ENCODE measurements at regions not wholly inside any gene's neighbourhood (a gene's known extent, or its start where the extent isn't known, plus 50 kb on each side); places are given as distances from the start of the nearest gene placed in this dataset.

GRCh38 chr4:23219779-23220408 lies 527.2 kb downstream of the GBA3 start:
- Mint-ChIP-seq H3K27me3 (peaks cover 2% of the 10 kb centered on the region), H3K36me3 (ENCODE audit: low read depth) (no peaks in the 10 kb centered on the region), H3K27ac (no peak overlapping the region), H3K4me1 (no peaks in the 10 kb centered on the region), H3K4me3 (no peak overlapping the region), H3K9me3 (no peaks in the 10 kb centered on the region)
- no peak for DNase-seq
- ChIA-PET CTCF (no interaction called here), POLR2A (no interaction called here)

GRCh38 chr4:23213198-23213597 lies 520.5 kb downstream of the GBA3 start:
- H3K27ac Mint-ChIP-seq = no peak overlapping the region
- POLR2A ChIA-PET = no interaction called here
- CTCF ChIA-PET = no interaction called here
- DNase-seq = no peak
- H3K27me3 Mint-ChIP-seq = no peaks in the 10 kb centered on the region
- H3K4me1 Mint-ChIP-seq = no peaks in the 10 kb centered on the region
- no peak overlapping the region for H3K4me3 Mint-ChIP-seq
- H3K9me3 Mint-ChIP-seq = no peaks in the 10 kb centered on the region
- H3K36me3 Mint-ChIP-seq (ENCODE audit: low read depth) = no peaks in the 10 kb centered on the region

- H3K4me3 Mint-ChIP-seq = no peak overlapping the region
- H3K9me3 Mint-ChIP-seq = no peaks in the 10 kb centered on the region
- no peaks in the 10 kb centered on the region for H3K36me3 Mint-ChIP-seq (ENCODE audit: low read depth)
- POLR2A ChIA-PET = no interaction called here
- CTCF ChIA-PET = no interaction called here
- no peak for DNase-seq
- no peak overlapping the region for H3K27ac Mint-ChIP-seq
- no peaks in the 10 kb centered on the region for H3K4me1 Mint-ChIP-seq
- no peaks in the 10 kb centered on the region for H3K27me3 Mint-ChIP-seq
Observed at GRCh38 chr4:23212558-23212957, 519.8 kb downstream of the GBA3 start.

GRCh38 chr4:23207059-23207458 lies 514.3 kb downstream of the GBA3 start:
- H3K4me3 Mint-ChIP-seq = no peak overlapping the region
- H3K27ac Mint-ChIP-seq = no peak overlapping the region
- no peaks in the 10 kb centered on the region for H3K4me1 Mint-ChIP-seq
- no peaks in the 10 kb centered on the region for H3K36me3 Mint-ChIP-seq (ENCODE audit: low read depth)
- DNase-seq = no peak
- no peaks in the 10 kb centered on the region for H3K27me3 Mint-ChIP-seq
- H3K9me3 Mint-ChIP-seq = peaks cover 8% of the 10 kb centered on the region
- ChIA-PET CTCF (no interaction called here), POLR2A (interaction anchor here (0.6 kb wide), 1 partner anchor 378 kb away, joined by 3 read pairs; no protein-coding TSS in a partner anchor)

- H3K27me3 Mint-ChIP-seq = no peaks in the 10 kb centered on the region
- no peak overlapping the region for H3K27ac Mint-ChIP-seq
- no peaks in the 10 kb centered on the region for H3K36me3 Mint-ChIP-seq (ENCODE audit: low read depth)
- CTCF ChIA-PET = no interaction called here
- H3K4me3 Mint-ChIP-seq = no peak overlapping the region
- POLR2A ChIA-PET = no interaction called here
- no peak for DNase-seq
- H3K4me1 Mint-ChIP-seq = no peaks in the 10 kb centered on the region
- H3K9me3 Mint-ChIP-seq = peaks cover 8% of the 10 kb centered on the region
Observed at GRCh38 chr4:23202712-23203247, 510.0 kb downstream of the GBA3 start.

- Mint-ChIP-seq H3K4me3 (no peak overlapping the region), H3K27ac (no peak overlapping the region), H3K27me3 (no peaks in the 10 kb centered on the region), H3K4me1 (no peaks in the 10 kb centered on the region), H3K36me3 (ENCODE audit: low read depth) (no peaks in the 10 kb centered on the region), H3K9me3 (no peaks in the 10 kb centered on the region)
- DNase-seq = no peak
- POLR2A ChIA-PET = no interaction called here
- CTCF ChIA-PET = no interaction called here
Observed at GRCh38 chr4:23194751-23195150, 502.0 kb downstream of the GBA3 start.

- CTCF ChIA-PET = no interaction called here
- H3K4me1 Mint-ChIP-seq = no peaks in the 10 kb centered on the region
- H3K27ac Mint-ChIP-seq = no peak overlapping the region
- peaks cover 10% of the 10 kb centered on the region for H3K9me3 Mint-ChIP-seq
- POLR2A ChIA-PET = no interaction called here
- H3K36me3 Mint-ChIP-seq (ENCODE audit: low read depth) = no peaks in the 10 kb centered on the region
- H3K4me3 Mint-ChIP-seq = no peak overlapping the region
- H3K27me3 Mint-ChIP-seq = no peaks in the 10 kb centered on the region
- DNase-seq = no peak
Observed at GRCh38 chr4:23174179-23174578, 481.4 kb downstream of the GBA3 start.

GRCh38 chr4:23171976-23172375 lies 479.2 kb downstream of the GBA3 start:
- H3K4me1 Mint-ChIP-seq = no peaks in the 10 kb centered on the region
- H3K36me3 Mint-ChIP-seq (ENCODE audit: low read depth) = no peaks in the 10 kb centered on the region
- H3K27me3 Mint-ChIP-seq = no peaks in the 10 kb centered on the region
- H3K27ac Mint-ChIP-seq = no peak overlapping the region
- ChIA-PET POLR2A (no interaction called here), CTCF (no interaction called here)
- no peak overlapping the region for H3K4me3 Mint-ChIP-seq
- DNase-seq = no peak
- peaks cover 2% of the 10 kb centered on the region for H3K9me3 Mint-ChIP-seq

- POLR2A ChIA-PET = no interaction called here
Observed at GRCh38 chr4:23169608-23170311, 477.0 kb downstream of the GBA3 start.

GRCh38 chr4:23166919-23167318 lies 474.2 kb downstream of the GBA3 start:
- H3K4me3 Mint-ChIP-seq = no peak overlapping the region
- no peaks in the 10 kb centered on the region for H3K36me3 Mint-ChIP-seq (ENCODE audit: low read depth)
- DNase-seq = no peak
- no peaks in the 10 kb centered on the region for H3K4me1 Mint-ChIP-seq
- H3K27ac Mint-ChIP-seq = no peak overlapping the region
- ChIA-PET CTCF (no interaction called here), POLR2A (no interaction called here)
- no peaks in the 10 kb centered on the region for H3K27me3 Mint-ChIP-seq
- no peaks in the 10 kb centered on the region for H3K9me3 Mint-ChIP-seq

More at GRCh38 chr4:23169608-23170311, 477.0 kb downstream of the GBA3 start:
- Mint-ChIP-seq H3K4me3 (no peak overlapping the region), H3K27me3 (no peaks in the 10 kb centered on the region), H3K4me1 (no peaks in the 10 kb centered on the region), H3K27ac (no peak overlapping the region), H3K9me3 (no peaks in the 10 kb centered on the region), H3K36me3 (ENCODE audit: low read depth) (no peaks in the 10 kb centered on the region)
- CTCF ChIA-PET = no interaction called here
- no peak for DNase-seq

GRCh38 chr4:23166407-23166806 lies 473.7 kb downstream of the GBA3 start:
- Mint-ChIP-seq H3K9me3 (no peaks in the 10 kb centered on the region), H3K4me1 (no peaks in the 10 kb centered on the region), H3K36me3 (ENCODE audit: low read depth) (no peaks in the 10 kb centered on the region), H3K27me3 (no peaks in the 10 kb centered on the region), H3K4me3 (no peak overlapping the region), H3K27ac (no peak overlapping the region)
- CTCF ChIA-PET = no interaction called here
- DNase-seq = no peak
- POLR2A ChIA-PET = no interaction called here

- no peak overlapping the region for H3K27ac Mint-ChIP-seq
- DNase-seq = no peak
- ChIA-PET POLR2A (no interaction called here), CTCF (no interaction called here)
- H3K4me1 Mint-ChIP-seq = no peaks in the 10 kb centered on the region
- no peak overlapping the region for H3K4me3 Mint-ChIP-seq
- H3K27me3 Mint-ChIP-seq = no peaks in the 10 kb centered on the region
- no peaks in the 10 kb centered on the region for H3K36me3 Mint-ChIP-seq (ENCODE audit: low read depth)
- H3K9me3 Mint-ChIP-seq = no peaks in the 10 kb centered on the region
Observed at GRCh38 chr4:23165669-23166068, 472.9 kb downstream of the GBA3 start.

- POLR2A ChIA-PET = no interaction called here
- H3K4me1 Mint-ChIP-seq = no peaks in the 10 kb centered on the region
- no peak for DNase-seq
Observed at GRCh38 chr4:23163647-23164436, 471.1 kb downstream of the GBA3 start.

More at GRCh38 chr4:23163647-23164436, 471.1 kb downstream of the GBA3 start:
- no peak overlapping the region for H3K4me3 Mint-ChIP-seq
- no peak overlapping the region for H3K27ac Mint-ChIP-seq
- CTCF ChIA-PET = no interaction called here
- no peaks in the 10 kb centered on the region for H3K36me3 Mint-ChIP-seq (ENCODE audit: low read depth)
- H3K9me3 Mint-ChIP-seq = no peaks in the 10 kb centered on the region
- no peaks in the 10 kb centered on the region for H3K27me3 Mint-ChIP-seq
